ENCODE measurements at regions not wholly inside any gene's neighbourhood (a gene's known extent, or its start where the extent isn't known, plus 50 kb on each side); places are given as distances from the start of the nearest gene placed in this dataset.

- DNase-seq = no peak
- Mint-ChIP-seq H3K27ac (ENCODE audit: unreplicated experiment) (no peak overlapping the region), H3K27me3 (ENCODE audit: unreplicated experiment) (peaks cover 1% of the 10 kb centered on the region), H3K9me3 (ENCODE audit: unreplicated experiment) (no peaks in the 10 kb centered on the region), H3K36me3 (ENCODE audit: unreplicated experiment) (no peaks in the 10 kb centered on the region), H3K4me1 (ENCODE audit: low read depth, unreplicated experiment) (no peaks in the 10 kb centered on the region), H3K4me3 (ENCODE audit: unreplicated experiment) (no peak overlapping the region)
- no peak for TF ChIP-seq CTCF (IDR thresholded peaks at IDR 0.05; ENCODE audit: partially characterized antibody, unreplicated experiment)
Observed at GRCh38 chr12:39033782-39034181, 128.4 kb upstream of the CPNE8 start.

- Mint-ChIP-seq H3K27me3 (ENCODE audit: unreplicated experiment) (peaks cover 1% of the 10 kb centered on the region), H3K9me3 (ENCODE audit: unreplicated experiment) (peaks cover under 1% of the 10 kb centered on the region), H3K36me3 (ENCODE audit: unreplicated experiment) (no peaks in the 10 kb centered on the region), H3K27ac (ENCODE audit: unreplicated experiment) (no peak overlapping the region), H3K4me1 (ENCODE audit: low read depth, unreplicated experiment) (no peaks in the 10 kb centered on the region), H3K4me3 (ENCODE audit: unreplicated experiment) (no peak overlapping the region)
- TF ChIP-seq CTCF (IDR thresholded peaks at IDR 0.05; ENCODE audit: partially characterized antibody, unreplicated experiment) = no peak
- no peak for DNase-seq
Observed at GRCh38 chr12:39032448-39032847, 127.1 kb upstream of the CPNE8 start.

GRCh38 chr12:39032034-39032433 is 126.6 kb upstream of the CPNE8 start:
- Mint-ChIP-seq H3K27me3 (ENCODE audit: unreplicated experiment) (peaks cover 1% of the 10 kb centered on the region), H3K36me3 (ENCODE audit: unreplicated experiment) (no peaks in the 10 kb centered on the region), H3K27ac (ENCODE audit: unreplicated experiment) (no peak overlapping the region), H3K4me3 (ENCODE audit: unreplicated experiment) (no peak overlapping the region), H3K4me1 (ENCODE audit: low read depth, unreplicated experiment) (no peaks in the 10 kb centered on the region), H3K9me3 (ENCODE audit: unreplicated experiment) (peaks cover 3% of the 10 kb centered on the region)
- TF ChIP-seq CTCF (IDR thresholded peaks at IDR 0.05; ENCODE audit: partially characterized antibody, unreplicated experiment) = no peak
- no peak for DNase-seq

GRCh38 chr12:39028382-39028781 is 123.0 kb upstream of the CPNE8 start:
- no peak for DNase-seq
- Mint-ChIP-seq H3K4me3 (ENCODE audit: unreplicated experiment) (no peak overlapping the region), H3K27ac (ENCODE audit: unreplicated experiment) (no peak overlapping the region), H3K4me1 (ENCODE audit: low read depth, unreplicated experiment) (no peaks in the 10 kb centered on the region), H3K9me3 (ENCODE audit: unreplicated experiment) (peaks cover 3% of the 10 kb centered on the region), H3K27me3 (ENCODE audit: unreplicated experiment) (peaks cover 1% of the 10 kb centered on the region), H3K36me3 (ENCODE audit: unreplicated experiment) (no peaks in the 10 kb centered on the region)
- TF ChIP-seq CTCF (IDR thresholded peaks at IDR 0.05; ENCODE audit: partially characterized antibody, unreplicated experiment) = no peak

- H3K4me1 Mint-ChIP-seq (ENCODE audit: low read depth, unreplicated experiment) = no peaks in the 10 kb centered on the region
- no peaks in the 10 kb centered on the region for H3K27me3 Mint-ChIP-seq (ENCODE audit: unreplicated experiment)
- DNase-seq = no peak
- no peaks in the 10 kb centered on the region for H3K36me3 Mint-ChIP-seq (ENCODE audit: unreplicated experiment)
- H3K9me3 Mint-ChIP-seq (ENCODE audit: unreplicated experiment) = no peaks in the 10 kb centered on the region
- no peak overlapping the region for H3K27ac Mint-ChIP-seq (ENCODE audit: unreplicated experiment)
- TF ChIP-seq CTCF (IDR thresholded peaks at IDR 0.05; ENCODE audit: partially characterized antibody, unreplicated experiment) = no peak
- H3K4me3 Mint-ChIP-seq (ENCODE audit: unreplicated experiment) = no peak overlapping the region
Observed at GRCh38 chr12:39012870-39013269, 107.5 kb upstream of the CPNE8 start.

Data from glutamatergic neuron (in vitro differentiated cells).